GM19372 (cell line): ENCODE measurements at regions not wholly inside any gene's neighbourhood (a gene's known extent, or its start where the extent isn't known, plus 50 kb on each side); places are given as distances from the start of the nearest gene placed in this dataset.
"Not testable (repeated sequence)": the region's sequence is repeated elsewhere in the genome, so short reads cannot be mapped to it uniquely, and the experiment has no call there.

Experiments used
- ATAC-seq: cut with Tn5 transposase; IDR thresholded peaks from one replicate; pipeline ENCODE4 v1.9.1; 2021; ENCODE audit warnings: mild to moderate bottlenecking, low read depth, moderate library complexity; ENCODE audit not compliant: unreplicated experiment

DNA sequence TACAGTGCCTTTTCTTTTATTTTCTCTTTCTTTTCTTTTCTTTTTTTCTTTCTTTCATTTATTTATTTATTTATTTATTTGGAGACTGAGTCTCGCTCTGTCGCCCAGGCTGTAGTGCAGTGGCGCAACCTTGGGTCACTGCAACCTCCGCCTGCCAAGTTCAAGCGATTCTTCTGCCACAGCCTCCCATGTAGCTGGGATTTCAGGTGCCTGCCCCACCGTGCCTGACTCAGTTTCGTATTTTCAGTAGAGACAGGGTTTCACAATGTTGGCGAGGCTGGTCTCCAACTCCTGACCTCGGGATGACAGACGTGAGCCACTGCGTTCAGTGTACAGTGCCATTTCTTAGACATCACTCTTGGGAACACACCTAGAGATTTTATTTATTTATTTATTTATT lies 110.0 kb upstream of the ANKRD30BL start:
- ATAC-seq = not testable (repeated sequence)

DNA sequence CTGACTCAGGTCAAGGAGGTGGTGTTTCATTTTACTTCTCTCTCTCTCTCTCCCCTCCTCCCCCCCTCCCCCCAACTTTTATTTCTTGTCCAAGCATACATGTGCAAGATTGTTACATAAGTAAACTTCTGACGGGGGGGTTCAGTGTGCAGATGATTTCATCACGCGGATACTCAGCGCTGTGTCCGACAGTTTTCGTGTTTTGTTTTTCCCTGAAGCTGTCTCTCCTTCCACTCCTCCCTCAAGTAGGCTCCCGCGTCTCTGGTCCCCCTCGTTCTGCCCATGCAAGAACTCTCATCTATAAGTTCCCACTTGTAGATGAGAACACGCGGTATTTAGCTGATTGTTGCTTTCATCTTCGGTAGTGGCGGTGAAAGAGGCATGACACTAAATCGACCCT lies 111.0 kb upstream of the ANKRD30BL start:
- no peak for ATAC-seq

DNA sequence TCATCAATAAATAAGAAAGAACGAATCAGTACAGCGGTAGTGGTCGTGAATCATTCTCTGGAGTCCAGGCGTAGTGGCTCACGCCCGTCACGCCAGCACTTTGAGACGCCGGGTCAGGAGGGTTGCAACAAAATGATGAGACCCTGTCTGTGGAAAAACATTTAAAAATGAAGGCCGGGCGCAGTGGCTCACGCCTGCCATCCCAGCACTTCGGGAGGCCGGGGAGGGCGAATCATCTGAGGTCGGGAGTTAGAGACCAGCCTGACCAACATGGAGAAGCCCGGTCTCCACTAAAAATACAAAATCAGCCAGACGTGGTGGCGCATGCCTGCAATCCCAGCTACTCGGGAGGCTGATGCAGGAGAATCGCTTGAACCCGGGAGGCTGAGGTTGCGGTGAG lies 111.8 kb upstream of the ANKRD30BL start:
- ATAC-seq = not testable (repeated sequence)

DNA sequence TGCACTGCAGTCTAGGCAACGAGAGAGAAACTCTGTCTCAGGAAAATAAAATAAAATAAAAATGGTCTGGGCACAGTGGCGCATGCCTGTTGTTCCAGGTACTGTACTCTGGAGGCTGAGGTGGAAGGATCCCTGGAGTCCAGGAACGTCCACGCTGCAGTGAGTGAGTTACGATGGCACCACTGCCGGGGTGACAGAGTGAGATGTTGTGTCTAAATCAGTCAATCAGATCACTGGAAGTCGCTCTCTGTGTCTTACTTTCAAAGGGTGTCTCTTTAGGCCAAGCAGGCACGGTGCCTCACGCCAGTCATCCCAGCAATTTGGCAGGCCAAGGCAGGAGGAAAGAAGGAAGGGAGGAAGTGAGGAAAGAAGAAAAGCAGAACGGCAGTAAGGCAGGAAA lies 112.2 kb upstream of the ANKRD30BL start:
- no peak for ATAC-seq

DNA sequence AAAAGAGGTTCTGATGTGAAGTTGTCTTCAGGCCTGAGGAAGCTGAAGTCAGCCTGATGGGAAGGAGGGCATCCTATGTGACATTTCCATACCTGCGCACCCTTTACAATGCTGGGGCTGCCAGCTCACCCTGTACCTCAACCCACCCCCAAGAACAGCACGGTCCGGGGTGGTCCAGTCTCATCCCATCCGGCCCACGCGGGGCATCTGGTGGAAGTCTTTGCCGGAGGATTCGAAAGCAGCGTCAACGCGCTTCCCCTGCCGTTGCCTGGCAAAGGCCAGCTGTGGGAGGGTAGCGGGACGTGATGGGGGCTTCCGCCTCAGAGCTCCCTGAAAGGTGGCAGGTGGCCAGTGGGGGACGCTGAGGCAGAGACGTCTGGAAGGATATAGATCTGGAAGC lies 113.6 kb upstream of the ANKRD30BL start:
- no peak for ATAC-seq

DNA sequence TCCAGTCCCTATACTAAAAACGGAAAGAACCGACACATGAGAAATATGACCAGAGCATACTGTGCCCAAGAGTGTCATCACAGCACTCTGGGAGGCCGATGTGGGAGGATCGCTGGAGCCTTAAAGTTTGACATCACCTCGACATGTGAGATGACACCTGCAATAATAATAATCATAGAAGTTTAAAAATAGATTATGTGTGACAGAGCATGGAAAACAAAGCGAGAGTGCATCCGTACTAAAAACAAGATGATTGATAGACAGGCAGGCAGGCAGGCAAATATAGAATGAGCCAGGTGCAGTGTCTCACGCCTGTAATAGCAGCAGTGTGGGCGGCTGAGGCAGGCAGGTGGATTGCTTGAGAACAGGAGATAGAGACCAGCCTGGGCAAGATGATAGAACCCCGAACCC lies 114.8 kb upstream of the ANKRD30BL start:
- ATAC-seq = no peak

DNA sequence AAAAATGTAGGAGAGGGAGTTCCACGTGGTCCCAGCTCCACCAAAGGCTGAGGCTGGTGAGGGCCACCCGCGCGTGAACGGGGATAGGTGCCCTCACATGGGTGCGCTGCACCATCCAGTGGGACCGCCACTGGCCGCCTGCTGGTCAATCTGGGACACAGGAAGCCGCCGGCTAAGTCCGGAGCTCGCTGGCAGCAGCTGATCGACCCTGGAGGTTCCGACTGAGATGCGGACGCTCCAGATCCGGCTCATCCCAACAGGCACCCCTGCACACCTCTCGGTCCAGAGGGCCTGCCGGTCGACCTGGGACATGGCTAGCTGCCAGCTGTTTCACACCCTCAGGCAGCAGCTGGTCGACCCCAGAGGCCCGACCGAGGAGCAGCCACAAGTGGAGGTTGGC lies 116.5 kb upstream of the ANKRD30BL start:
- no peak for ATAC-seq

DNA sequence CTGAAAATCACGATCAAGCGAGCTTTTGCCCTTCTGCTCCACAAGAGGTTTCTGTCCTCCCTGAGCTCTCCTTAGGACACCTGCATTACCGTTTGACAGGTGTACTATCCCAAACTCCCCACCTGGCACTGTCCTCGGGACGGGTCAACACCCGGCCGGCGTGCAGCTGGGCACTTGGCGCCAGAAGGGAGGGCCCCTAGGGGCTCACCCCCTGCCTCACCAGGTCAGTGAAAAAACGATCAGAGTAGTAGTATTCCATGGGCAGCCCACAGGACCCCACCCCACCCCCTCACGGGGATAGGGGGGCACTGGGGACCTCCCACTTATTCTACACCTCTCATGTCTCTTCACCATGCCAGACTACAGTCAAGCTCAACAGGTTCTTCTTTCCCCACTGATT lies 117.6 kb upstream of the ANKRD30BL start:
- ATAC-seq = no peak

DNA sequence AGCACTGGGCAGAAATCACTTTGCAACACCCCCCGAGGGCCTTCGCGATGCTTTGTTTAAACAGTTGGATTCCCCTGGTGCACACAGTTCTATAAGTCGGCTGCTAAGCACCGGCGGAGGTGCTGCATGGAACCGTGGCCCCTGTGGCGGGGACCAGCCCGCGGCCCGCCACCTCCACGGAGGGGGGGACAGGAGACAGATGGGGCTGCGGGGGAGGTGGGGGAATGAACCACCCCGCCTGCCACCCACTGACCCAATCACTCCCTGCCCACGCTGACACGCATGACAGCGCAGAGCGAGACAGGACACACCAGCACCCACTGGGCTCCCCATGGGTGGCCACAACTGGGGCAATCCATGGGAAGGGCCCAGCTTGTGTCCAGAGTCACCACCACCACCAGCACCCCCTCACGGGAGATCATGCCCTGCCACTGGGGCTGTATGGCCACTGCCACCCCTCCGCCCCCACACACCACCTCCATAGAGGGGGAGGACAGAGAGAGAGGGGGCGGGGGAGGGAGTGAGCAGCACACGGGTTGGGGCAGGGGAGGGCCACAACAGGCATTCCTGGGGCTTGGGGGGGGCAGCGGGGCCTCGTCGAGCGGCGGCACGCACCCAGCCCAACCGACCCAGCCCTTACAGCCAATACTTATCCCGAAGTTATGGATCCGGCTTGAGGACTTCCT lies 118.3 kb upstream of the ANKRD30BL start:
- no peak for ATAC-seq

DNA sequence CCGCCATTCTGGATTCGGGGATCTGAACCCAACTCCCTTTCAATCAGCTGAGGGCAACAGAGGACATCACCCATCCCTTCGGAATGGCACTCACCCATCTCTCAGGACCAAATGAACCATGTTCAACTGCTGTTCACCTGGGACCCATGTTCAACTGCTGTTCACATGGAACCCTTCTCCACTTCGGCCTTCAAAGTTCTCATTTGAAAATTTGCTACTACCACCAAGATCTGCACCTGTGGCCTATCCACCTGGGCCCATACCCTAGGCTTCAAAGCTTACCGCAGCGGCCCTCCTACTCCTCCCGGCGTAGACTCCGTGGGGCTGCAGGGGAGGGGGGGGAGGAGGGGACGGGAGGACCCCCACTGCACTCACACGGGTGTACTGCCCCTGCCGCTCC lies 119.2 kb upstream of the ANKRD30BL start:
- no peak for ATAC-seq

DNA sequence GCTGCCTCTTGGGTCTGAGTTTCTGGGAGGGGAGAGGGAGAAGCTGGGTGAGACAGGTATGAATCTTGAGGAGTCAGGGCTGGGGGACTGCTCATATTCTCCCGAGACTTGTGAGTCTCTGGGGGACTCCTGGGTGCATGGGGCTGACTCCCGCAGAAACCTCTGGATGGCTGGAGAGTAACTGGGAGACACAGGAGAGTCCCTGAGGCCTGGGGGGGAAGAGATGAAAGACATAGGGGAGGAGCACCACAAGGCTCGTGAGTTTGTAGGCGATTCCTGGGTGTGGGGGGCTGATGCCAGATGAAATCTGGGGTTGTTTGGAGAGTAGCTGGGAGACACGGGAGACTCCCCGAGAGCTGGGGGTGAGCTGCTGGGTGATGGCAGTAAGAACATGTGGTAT lies 120.4 kb upstream of the ANKRD30BL start:
- ATAC-seq = not testable (repeated sequence)

DNA sequence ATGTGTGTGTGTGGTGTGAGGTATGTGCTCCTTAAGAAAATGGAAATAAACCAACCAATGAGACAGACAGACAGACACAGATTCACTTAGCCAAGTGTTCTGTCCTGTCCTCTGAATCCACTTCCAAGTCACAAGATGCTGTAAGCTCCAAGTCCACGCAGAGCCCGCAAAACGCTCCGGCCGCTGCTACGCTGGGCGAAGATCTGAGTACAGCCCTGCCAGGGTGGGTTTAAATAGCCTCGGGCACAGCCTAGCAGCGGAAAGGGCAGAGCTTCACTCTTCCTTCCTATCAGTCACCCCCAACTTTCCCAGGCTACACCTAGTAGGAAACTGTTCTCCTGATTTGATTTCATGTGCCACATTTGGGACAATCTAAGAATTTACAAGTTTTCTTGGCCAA lies 121.2 kb upstream of the ANKRD30BL start:
- ATAC-seq = no peak

DNA sequence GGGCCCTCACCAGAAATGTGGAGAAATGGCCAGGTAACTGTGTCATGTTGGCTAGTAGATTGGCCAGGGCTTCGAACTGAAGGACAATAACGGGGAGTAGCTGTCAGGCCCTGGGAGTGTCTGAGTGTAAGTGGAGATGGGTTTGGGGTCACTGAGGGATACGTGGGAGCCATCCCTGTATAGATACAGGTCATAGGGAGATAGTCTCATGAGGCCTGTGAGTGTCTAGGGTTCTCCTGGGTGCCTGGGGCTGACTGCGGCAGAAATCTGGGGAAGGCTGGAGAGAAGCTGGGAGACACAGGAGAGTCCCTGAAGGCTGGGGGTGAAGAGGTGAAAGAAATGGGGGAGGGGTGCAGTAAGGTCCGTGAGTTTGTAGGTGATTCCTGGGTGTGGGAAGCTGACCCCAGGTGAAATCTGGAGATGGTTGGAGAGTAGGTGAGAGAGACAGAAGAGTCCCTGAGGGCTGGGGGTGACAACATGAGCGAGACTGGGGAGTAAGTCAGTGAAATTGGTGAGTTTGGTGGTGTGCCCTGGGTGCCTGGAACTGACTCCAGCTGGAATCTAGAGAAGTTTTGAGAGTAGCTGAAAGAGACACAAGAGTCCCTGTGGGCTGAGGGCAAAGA lies 124.6 kb upstream of the ANKRD30BL start:
- not testable (repeated sequence) for ATAC-seq

DNA sequence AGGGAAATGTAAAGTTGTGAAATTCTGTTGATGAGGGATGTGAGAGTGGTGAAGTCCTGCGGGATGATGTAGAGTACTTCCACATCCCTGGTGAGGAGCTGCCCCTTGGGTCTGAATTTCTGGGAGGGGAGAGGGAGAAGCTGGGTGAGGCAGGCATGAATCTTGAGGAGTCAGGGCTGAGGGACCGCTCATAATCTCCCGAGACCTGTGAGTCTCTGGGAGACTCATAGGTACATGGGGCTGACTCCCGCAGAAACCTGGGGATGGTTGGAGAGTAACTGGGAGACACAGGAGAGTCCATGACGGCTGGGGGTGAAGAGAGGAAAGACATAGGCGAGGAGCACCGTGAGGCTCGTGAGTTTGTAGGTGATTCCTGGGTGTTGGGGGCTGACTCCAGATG lies 126.2 kb upstream of the ANKRD30BL start:
- not testable (repeated sequence) for ATAC-seq

DNA sequence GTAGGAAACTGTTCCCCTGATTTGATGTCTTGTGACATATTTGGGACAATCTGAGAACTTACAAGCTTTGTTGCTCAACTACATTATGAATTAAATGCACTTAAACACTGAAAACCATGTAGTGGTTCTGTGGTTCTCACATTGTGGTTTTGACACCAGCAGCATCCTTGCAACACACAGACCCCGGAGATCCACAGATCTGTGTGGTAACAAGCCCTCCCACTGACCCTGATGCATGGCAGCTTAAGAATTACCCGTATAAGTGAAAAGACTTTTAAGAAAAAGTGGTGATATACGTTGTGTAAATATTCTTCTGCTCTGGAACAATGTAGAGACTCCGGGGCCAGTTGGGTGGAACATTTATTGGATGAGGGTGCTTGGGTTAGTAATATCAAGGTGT lies 127.4 kb upstream of the ANKRD30BL start:
- not testable (repeated sequence) for ATAC-seq

DNA sequence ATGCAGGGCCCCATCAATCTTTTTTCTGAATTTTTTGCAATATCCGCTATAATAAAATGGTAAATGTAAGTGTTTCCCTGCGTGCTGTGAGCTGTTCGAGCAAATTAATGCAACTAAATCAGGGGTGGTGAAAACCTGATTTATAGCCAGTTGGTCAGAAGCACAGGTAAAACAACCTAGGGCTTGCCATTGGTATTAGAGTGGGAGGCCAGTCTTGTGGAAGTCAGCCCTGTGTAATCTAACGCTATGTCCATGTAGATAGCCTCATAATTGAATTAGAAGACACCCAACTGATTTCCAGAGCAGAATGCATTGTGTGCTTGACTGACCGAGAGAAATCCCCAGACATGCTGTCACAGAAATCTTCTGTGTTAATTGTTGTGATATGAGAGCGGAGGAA lies 126.8 kb upstream of the GPR39 start:
- ATAC-seq = not testable (repeated sequence)

DNA sequence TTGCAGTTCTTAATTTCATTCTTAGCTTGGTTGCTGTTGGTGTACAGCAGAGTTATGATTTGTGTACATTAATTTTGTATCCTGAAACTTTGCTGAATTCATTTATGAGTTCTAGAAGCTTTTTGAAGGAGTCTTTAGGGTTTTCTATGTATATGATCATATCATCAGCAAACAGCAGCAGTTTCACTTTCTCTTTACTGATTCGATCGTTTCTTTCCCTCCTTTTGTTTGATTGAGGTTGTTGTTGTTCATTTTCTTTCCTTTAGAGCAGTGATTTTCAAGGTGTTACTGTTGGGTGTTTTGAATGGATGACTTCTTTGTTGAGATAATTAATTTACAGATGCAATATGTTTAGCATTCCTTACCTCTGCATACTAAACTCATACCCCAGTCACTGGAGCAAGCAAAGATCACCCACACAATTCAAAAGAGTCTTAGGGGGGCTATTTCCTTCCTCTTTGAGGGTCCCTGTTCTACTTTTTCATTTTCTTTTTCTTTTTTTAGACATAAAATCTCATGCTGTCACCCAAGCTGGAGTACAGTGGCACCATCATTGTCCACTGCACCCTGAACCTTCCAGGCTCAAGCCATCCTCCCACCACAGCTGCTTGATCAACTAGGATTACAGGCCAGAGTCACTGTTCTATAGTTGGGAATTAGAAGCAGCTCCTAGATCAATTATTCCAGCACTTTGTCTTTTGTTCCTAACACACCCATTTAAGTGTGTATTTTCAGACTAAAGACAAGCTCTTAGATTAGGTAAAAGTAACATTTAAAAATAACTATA lies 115.8 kb upstream of the GPR39 start:
- ATAC-seq = not testable (repeated sequence)

DNA sequence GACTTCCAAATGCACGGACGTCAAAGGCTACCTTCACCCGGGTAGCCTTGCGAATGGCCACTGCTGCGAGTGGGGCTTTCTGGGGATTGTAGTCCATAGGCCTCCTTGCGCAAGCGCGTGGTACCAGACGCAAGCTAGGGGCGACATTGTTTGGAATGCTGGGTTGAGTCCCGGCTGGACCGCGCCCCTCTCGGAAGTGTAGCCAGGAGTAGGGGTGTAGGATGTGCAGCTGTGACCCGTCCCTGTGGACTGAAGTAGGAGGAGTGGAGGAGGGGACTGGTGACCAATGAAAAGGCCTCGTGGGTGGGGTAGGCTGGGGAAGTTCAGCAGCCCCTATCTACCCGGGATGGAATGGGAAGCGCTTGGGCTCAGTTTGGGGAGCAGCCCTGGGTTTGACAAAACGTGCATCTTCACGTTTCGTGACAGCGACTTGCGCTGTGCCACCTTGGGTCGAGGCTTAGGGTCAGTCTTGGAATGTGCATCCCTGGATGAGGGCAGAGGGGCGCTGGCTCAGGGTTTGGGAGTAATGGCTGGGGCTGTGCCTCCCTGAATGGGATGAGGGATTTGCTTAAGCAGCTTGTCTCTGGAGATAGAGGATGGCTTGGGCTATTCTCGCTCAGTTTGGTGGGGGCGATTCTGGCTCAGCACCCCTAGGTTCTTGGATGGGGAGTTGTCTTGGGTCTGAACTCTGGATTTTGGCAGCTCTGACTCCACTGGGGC lies 111.8 kb upstream of the GPR39 start:
- peak; percentile 50 for ATAC-seq

DNA sequence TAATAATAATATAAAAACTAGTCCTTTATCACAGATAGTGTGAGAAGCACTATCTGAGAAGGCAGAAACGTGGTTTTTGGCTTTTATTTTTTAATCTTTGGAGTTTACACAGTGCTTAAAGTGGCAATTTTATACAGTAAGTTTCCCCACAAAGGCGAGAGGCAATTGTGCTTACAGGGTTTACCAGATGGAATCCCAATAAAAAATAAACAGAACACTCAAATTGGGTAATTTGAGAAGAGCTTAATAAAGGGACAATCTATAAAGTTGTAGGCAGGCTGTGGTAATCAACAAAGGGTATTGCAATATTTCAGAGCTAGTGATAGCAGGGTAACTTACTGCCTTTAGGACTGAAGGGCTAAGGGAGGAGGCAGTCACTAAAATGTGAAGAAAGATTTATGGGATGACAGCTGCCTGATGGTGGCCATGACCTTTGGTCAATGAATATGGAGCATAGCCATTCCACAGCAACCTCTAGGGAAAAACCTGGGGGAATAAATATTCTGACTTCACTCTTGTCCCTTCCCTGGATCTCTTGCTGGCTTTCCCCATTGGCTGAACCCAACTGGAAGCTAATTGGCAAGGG lies 108.9 kb upstream of the GPR39 start:
- not testable (repeated sequence) for ATAC-seq

DNA sequence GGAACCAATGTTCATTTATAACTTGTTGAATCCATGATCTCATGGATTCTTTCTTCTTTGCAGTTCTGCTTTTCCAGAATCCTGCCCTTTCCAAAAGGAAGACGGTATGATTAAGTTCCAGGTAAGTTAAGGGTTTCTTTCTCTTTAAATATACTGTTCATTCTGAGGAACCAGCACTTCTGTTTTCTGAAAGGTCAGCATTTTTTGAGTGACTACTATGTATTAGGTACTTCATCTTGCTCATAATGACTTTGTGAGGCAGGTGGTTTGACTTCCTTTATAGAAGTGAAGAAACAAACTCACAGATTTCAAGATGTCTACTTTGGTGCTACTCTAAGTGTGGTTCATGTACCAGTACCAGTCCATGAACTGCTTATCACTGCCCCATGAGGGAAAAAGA lies 107.4 kb upstream of the GPR39 start:
- ATAC-seq = not testable (repeated sequence)

DNA sequence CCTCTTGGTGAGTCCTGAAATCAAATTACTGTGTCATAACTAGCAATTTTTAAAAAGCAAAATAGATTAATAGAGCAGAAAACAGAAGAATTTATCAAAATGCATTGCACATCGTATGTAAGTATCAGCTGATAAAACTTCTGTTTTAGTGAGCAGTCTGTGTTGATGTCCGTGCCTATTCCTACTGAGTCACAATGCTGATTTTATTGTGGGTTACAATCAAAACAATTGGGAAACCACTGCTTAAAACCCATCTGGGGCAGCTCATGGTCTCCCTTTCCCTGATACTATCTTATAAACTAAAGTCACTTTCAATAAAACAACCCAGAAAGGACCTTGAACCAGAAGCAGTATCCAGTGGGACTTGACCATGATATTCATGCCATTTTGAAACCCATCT lies 101.1 kb upstream of the GPR39 start:
- not testable (repeated sequence) for ATAC-seq
